ENCODE measurements at regions not wholly inside any gene's neighbourhood (a gene's known extent, or its start where the extent isn't known, plus 50 kb on each side); places are given as distances from the start of the nearest gene placed in this dataset.

GRCh38 chr19:31532034-31532433 lies 182.8 kb upstream of the TSHZ3 start (continued):
- TF ChIP-seq GABPA (IDR thresholded peaks at IDR 0.05 in 1 of 2, conservative IDR thresholded peaks at IDR 0.05 in 1 of 2) (no peak), CTCF (IDR thresholded peaks at IDR 0.05; ENCODE audit: low read depth, low read length, missing input control) (no peak), FOXA1 (IDR thresholded peaks at IDR 0.05) (no peak), MAX (IDR thresholded peaks at IDR 0.05) (no peak)

DNA sequence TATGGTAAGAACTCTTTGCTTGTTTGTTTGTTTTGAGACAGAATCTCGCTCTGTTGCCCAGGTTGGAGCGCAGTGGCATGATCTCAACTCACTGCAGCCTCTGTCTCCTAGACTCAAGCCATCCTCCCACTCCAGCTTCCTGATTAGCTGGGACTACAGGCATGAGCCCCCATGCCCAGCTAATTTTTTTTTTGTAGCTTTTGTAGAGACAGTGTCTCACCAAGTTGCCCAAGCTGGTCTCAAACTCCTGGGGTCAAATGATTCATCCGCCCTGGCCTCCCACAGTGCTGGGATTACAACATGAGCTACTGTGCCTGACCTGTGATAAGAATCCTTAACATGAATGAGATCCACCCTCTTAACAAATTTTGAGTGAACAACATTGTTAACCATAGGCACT lies 183.9 kb upstream of the TSHZ3 start:
- Histone ChIP-seq H3K4me1 (ENCODE audit: control insufficient read depth in 4 of 4, insufficient read depth in 4 of 4, low read length in 3 of 4) (no peaks in the 10 kb centered on the region), H3K27me3 (ENCODE audit: control insufficient read depth in 4 of 4, insufficient read depth in 4 of 4, low read length in 3 of 4) (peaks cover 0 to 2% (median 0%) of the 10 kb centered on the region in 4 donors), H3K4me3 (ENCODE audit: low read depth in 1 of 3, low read length in 3 of 3) (no peak overlapping the region), H3K9me3 (ENCODE audit: control insufficient read depth in 4 of 4, low read length in 3 of 4) (no peaks in the 10 kb centered on the region), H3K36me3 (ENCODE audit: control insufficient read depth in 4 of 4, insufficient read depth in 3 of 4, low read depth in 1 of 4, low read length in 3 of 4) (no peaks in the 10 kb centered on the region), H3K9ac (ENCODE audit: low read depth in 1 of 2, low read length in 2 of 2) (no peak overlapping the region), H3K27ac (ENCODE audit: low read depth in 1 of 2, low read length in 2 of 2) (no peak overlapping the region)
- 81% methylated on average over 3 of the region's 3 CpGs for WGBS
- DNase-seq (ENCODE audit: low spot score), result no peak
- TF ChIP-seq YY1 (IDR thresholded peaks at IDR 0.05) (no peak), HNF4G (IDR thresholded peaks at IDR 0.05) (no peak), RAD21 (IDR thresholded peaks at IDR 0.05) (no peak), MAX (IDR thresholded peaks at IDR 0.05) (no peak), HNF4A (conservative IDR thresholded peaks at IDR 0.05) (no peak), RXRA (IDR thresholded peaks at IDR 0.05) (no peak), EGR1 (IDR thresholded peaks at IDR 0.05; ENCODE audit: low read depth in 2 of 2) (no peak), GABPA (IDR thresholded peaks at IDR 0.05 in 1 of 2, conservative IDR thresholded peaks at IDR 0.05 in 1 of 2) (no peak), FOXA2 (IDR thresholded peaks at IDR 0.05) (no peak), SP1 (IDR thresholded peaks at IDR 0.05) (no peak), TAF1 (conservative IDR thresholded peaks at IDR 0.05) (no peak), NR2F2 (IDR thresholded peaks at IDR 0.05) (no peak), JUND (IDR thresholded peaks at IDR 0.05) (no peak)
- TF ChIP-seq, protein P1, sequence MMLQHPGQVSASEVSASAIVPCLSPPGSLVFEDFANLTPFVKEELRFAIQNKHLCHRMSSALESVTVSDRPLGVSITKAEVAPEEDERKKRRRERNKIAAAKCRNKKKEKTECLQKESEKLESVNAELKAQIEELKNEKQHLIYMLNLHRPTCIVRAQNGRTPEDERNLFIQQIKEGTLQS (IDR thresholded peaks at IDR 0.05), result no peak

GRCh38 chr19:31534231-31534630 lies 185.0 kb upstream of the TSHZ3 start:
- no peaks in the 10 kb centered on the region for H3K36me3 ChIP-seq (ENCODE audit: control insufficient read depth in 4 of 4, insufficient read depth in 3 of 4, low read depth in 1 of 4, low read length in 3 of 4)
- no peak for DNase-seq (ENCODE audit: low spot score)
- no peaks in the 10 kb centered on the region for H3K9me3 ChIP-seq (ENCODE audit: control insufficient read depth in 4 of 4, low read length in 3 of 4)
- no peak for TF ChIP-seq CTCF (IDR thresholded peaks at IDR 0.05; ENCODE audit: low read depth, low read length, missing input control)
- TF ChIP-seq HNF4A (conservative IDR thresholded peaks at IDR 0.05), result no peak
- TF ChIP-seq, protein P1 (IDR thresholded peaks at IDR 0.05), result no peak
- no peak for TF ChIP-seq EGR1 (IDR thresholded peaks at IDR 0.05; ENCODE audit: low read depth in 2 of 2)
- TF ChIP-seq NR2F2 (IDR thresholded peaks at IDR 0.05), result no peak
- TF ChIP-seq SP1 (IDR thresholded peaks at IDR 0.05), result no peak
- no peak for TF ChIP-seq RAD21 (IDR thresholded peaks at IDR 0.05)
- no peak for TF ChIP-seq ZBTB33 (IDR thresholded peaks at IDR 0.05)
- no peak for TF ChIP-seq TAF1 (conservative IDR thresholded peaks at IDR 0.05)
- no peak for TF ChIP-seq REST (IDR thresholded peaks at IDR 0.05)
- TF ChIP-seq RXRA (IDR thresholded peaks at IDR 0.05), result no peak
- no peak for TF ChIP-seq HNF4G (IDR thresholded peaks at IDR 0.05)
- no peak for TF ChIP-seq YY1 (IDR thresholded peaks at IDR 0.05)
- no peak for TF ChIP-seq FOXA1 (IDR thresholded peaks at IDR 0.05)
- no peak for TF ChIP-seq MAX (IDR thresholded peaks at IDR 0.05)
- H3K9ac ChIP-seq (ENCODE audit: low read depth in 1 of 2, low read length in 2 of 2), result no peak overlapping the region
- H3K4me1 ChIP-seq (ENCODE audit: control insufficient read depth in 4 of 4, insufficient read depth in 4 of 4, low read length in 3 of 4), result no peaks in the 10 kb centered on the region
- peaks cover 0 to 2% (median 0%) of the 10 kb centered on the region in 4 donors for H3K27me3 ChIP-seq (ENCODE audit: control insufficient read depth in 4 of 4, insufficient read depth in 4 of 4, low read length in 3 of 4)
- H3K4me3 ChIP-seq (ENCODE audit: low read depth in 1 of 3, low read length in 3 of 3), result no peak overlapping the region
- no peak overlapping the region for H3K27ac ChIP-seq (ENCODE audit: low read depth in 1 of 2, low read length in 2 of 2)
